Tibial nerve (tissue), 4 donors: ENCODE measurements at regions not wholly inside any gene's neighbourhood (a gene's known extent, or its start where the extent isn't known, plus 50 kb on each side); places are given as distances from the start of the nearest gene placed in this dataset.

ENCODE experiments used
- DNase-seq, 2 donors: peaks; one replicate each; pipeline ENCODE4 v3.0.0-alpha.2; 2019; ENCODE audit warnings: low spot score in 2 of 2
- H3K27ac ChIP-seq, 4 donors: fragments of 200-600 bp; sonication (generic) in 3 of 4; one replicate each; pipeline ENCODE4 v1.5.1; 2017 to 2019; ENCODE audit warnings: mild to moderate bottlenecking in 1 of 4
- H3K27me3 ChIP-seq, 2 donors: fragments of 200-600 bp; sonication (generic) in 1 of 2; one replicate each; pipeline versions ENCODE4 v1.5.1 to v1.6.0; 2017 to 2019
- H3K36me3 ChIP-seq, 3 donors: fragments of 200-600 bp; sonication (generic); one replicate each; pipeline ENCODE4 v1.5.1; 2018 to 2019
- H3K4me1 ChIP-seq, 4 donors: fragments of 200-600 bp; sonication (generic) in 3 of 4; one replicate each; pipeline ENCODE4 v1.5.1; 2017 to 2019
- H3K4me3 ChIP-seq, 4 donors: fragments of 200-600 bp; sonication (generic) in 3 of 4; one replicate each; pipeline ENCODE4 v1.5.1; 2017 to 2019; ENCODE audit warnings: mild to moderate bottlenecking in 1 of 4, moderate library complexity in 1 of 4
- H3K9me3 ChIP-seq, 4 donors: fragments of 200-600 bp; sonication (generic) in 3 of 4; one replicate each; pipeline ENCODE4 v1.5.1; 2017 to 2019
- CTCF ChIP-seq, 5 experiments: fragments of 200-600 bp in 3 of 5; fragments of 450-650 bp in 2 of 5; sonication (generic) in 3 of 5; IDR thresholded peaks; one replicate each; pipeline ENCODE4 v1.5.1; 2016 to 2019; ENCODE audit warnings: antibody characterized with exemption in 5 of 5, mild to moderate bottlenecking in 3 of 5, moderate library complexity in 2 of 5
- EP300 ChIP-seq, 2 donors: sonication (generic); formaldehyde crosslinking; IDR thresholded peaks; one replicate each; pipeline ENCODE4 v1.6.1; 2017; ENCODE audit warnings: antibody characterized with exemption in 2 of 2, mild to moderate bottlenecking in 1 of 2
- POLR2A ChIP-seq, 2 donors: fragments of 450-650 bp; IDR thresholded peaks; one replicate each; pipeline ENCODE4 v1.6.1; 2017; ENCODE audit warnings: antibody characterized with exemption in 2 of 2, mild to moderate bottlenecking in 2 of 2, moderate library complexity in 2 of 2
- WGBS, 2 donors: methylation state at CpG; one replicate each; pipeline ENCODE4 v1.1.5; 2018; 5-methylcytosine and 5-hydroxymethylcytosine counted together

DNA sequence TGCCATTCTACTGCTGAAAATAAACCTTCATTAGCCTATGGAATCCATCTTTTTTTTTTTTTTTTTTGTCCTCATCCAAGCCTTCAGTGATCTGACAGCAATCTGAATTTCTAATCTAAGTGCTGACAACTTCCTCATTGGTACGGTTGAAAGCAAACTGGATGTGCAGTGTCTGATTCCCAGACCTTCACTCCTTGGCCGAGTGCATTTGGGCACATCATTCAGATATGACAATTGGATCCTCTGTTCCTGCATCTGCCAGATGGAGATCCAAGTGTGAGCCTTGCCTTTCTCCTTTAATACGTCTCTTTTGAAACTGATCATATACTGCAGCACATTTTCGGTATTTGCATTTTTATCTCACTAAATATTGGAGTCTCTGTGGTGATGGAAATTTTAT is 713.1 kb downstream of the DCDC2C start:
- no peaks in the 10 kb centered on the region for H3K36me3 ChIP-seq
- 55 to 65% methylated on average over 4 of the region's 4 CpGs for WGBS, 2 donors
- H3K4me1 ChIP-seq = no peaks in the 10 kb centered on the region
- no peak overlapping the region for H3K27ac ChIP-seq
- no peak for DNase-seq
- no peak overlapping the region for H3K4me3 ChIP-seq
- no peaks in the 10 kb centered on the region for H3K9me3 ChIP-seq
- no peak for TF ChIP-seq CTCF (IDR thresholded peaks at IDR 0.05)
- no peak for TF ChIP-seq POLR2A (IDR thresholded peaks at IDR 0.05)
- TF ChIP-seq EP300 (IDR thresholded peaks at IDR 0.05) = no peak
- H3K27me3 ChIP-seq = no peaks in the 10 kb centered on the region

GRCh38 chr2:4417771-4418170 is 714.4 kb downstream of the DCDC2C start:
- TF ChIP-seq POLR2A (IDR thresholded peaks at IDR 0.05) = no peak
- TF ChIP-seq CTCF (IDR thresholded peaks at IDR 0.05) = no peak
- no peak for TF ChIP-seq EP300 (IDR thresholded peaks at IDR 0.05)
- Histone ChIP-seq H3K4me1 (no peaks in the 10 kb centered on the region), H3K9me3 (no peaks in the 10 kb centered on the region), H3K36me3 (no peaks in the 10 kb centered on the region), H3K27ac (no peak overlapping the region), H3K4me3 (no peak overlapping the region), H3K27me3 (no peaks in the 10 kb centered on the region)
- 90 to 93% methylated on average over 6 of the region's 6 CpGs for WGBS, 2 donors
- no peak for DNase-seq

DNA sequence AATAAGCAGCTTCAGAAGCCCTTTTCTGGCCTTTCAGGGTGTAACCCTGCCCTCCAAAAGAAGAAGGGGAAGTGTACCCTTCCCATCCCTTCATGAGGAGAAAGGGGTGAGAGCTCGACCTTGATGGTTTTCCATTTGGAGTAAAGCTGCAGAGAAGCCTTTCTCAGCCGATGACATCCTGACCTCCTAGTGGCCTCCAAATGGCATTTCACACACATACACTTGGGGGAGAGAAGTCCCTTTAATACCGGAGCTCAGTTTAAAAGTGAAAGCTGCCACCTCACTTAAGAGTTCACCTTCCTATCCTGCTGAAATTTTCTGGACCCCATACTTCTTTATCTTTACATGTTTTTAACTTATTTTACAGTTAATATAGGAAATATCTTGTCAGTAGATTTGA is 716.7 kb downstream of the DCDC2C start:
- Histone ChIP-seq H3K9me3 (no peaks in the 10 kb centered on the region), H3K27me3 (no peaks in the 10 kb centered on the region), H3K27ac (no peak overlapping the region), H3K4me3 (no peak overlapping the region), H3K4me1 (no peaks in the 10 kb centered on the region), H3K36me3 (no peaks in the 10 kb centered on the region)
- DNase-seq = no peak
- no peak for TF ChIP-seq EP300 (IDR thresholded peaks at IDR 0.05)
- TF ChIP-seq POLR2A (IDR thresholded peaks at IDR 0.05) = no peak
- no peak for TF ChIP-seq CTCF (IDR thresholded peaks at IDR 0.05)
- 40 to 45% methylated on average over 3 of the region's 3 CpGs for WGBS, 2 donors

- no peaks in the 10 kb centered on the region for H3K27me3 ChIP-seq
- TF ChIP-seq POLR2A (IDR thresholded peaks at IDR 0.05) = no peak
- no peak for TF ChIP-seq CTCF (IDR thresholded peaks at IDR 0.05)
- no peak for TF ChIP-seq EP300 (IDR thresholded peaks at IDR 0.05)
- no peaks in the 10 kb centered on the region for H3K36me3 ChIP-seq
- no peaks in the 10 kb centered on the region for H3K4me1 ChIP-seq
- WGBS, 2 donors = 83 to 84% methylated on average over 6 of the region's 6 CpGs
- no peak for DNase-seq
- no peak overlapping the region for H3K4me3 ChIP-seq
- no peaks in the 10 kb centered on the region for H3K9me3 ChIP-seq
- H3K27ac ChIP-seq = no peak overlapping the region
These were observed 720.8 kb downstream of the DCDC2C start for GRCh38 chr2:4424153-4424552.

- no peak for DNase-seq
- Histone ChIP-seq H3K9me3 (no peaks in the 10 kb centered on the region), H3K4me3 (no peak overlapping the region), H3K4me1 (no peaks in the 10 kb centered on the region), H3K36me3 (no peaks in the 10 kb centered on the region), H3K27me3 (no peaks in the 10 kb centered on the region), H3K27ac (no peak overlapping the region)
- WGBS, 2 donors = 49 to 51% methylated on average over 5 of the region's 5 CpGs
- TF ChIP-seq CTCF (IDR thresholded peaks at IDR 0.05) = no peak
- no peak for TF ChIP-seq POLR2A (IDR thresholded peaks at IDR 0.05)
- no peak for TF ChIP-seq EP300 (IDR thresholded peaks at IDR 0.05)
These were observed 723.7 kb downstream of the DCDC2C start for GRCh38 chr2:4427083-4427482.
